HepG2 (cell line): ENCODE measurements at regions not wholly inside any gene's neighbourhood (a gene's known extent, or its start where the extent isn't known, plus 50 kb on each side); places are given as distances from the start of the nearest gene placed in this dataset.

Experiments used
- ATAC-seq: fragments of 200-7000 bp; cut with Tn5 transposase; 3 replicates; pipeline ENCODE4 v1.9.1; 2020; ENCODE audit warnings: mild to moderate bottlenecking, moderate library complexity
- BruUV-seq: library from RNA; stranded (reverse); fragments of 400-500 nt; replicated peaks from 2 replicates; lab custom pipeline; 2021; lab: Mats Ljungman, UMichigan
- CTCF ChIA-PET: fragments of 300-600 bp; formaldehyde crosslinking; extraction: SDS; loops from one replicate; lab custom pipeline; 2021; ENCODE audit warnings: low total read pairs, inconsistent platforms, low intra/inter-chr PET ratio; lab: Yijun Ruan, JAX
- POLR2A ChIA-PET: fragments of 350-600 bp; sonication (Branson Sonifier 250); formaldehyde crosslinking; loops from one replicate; lab custom pipeline; 2020; ENCODE audit warnings: antibody characterized with exemption, inconsistent platforms; lab: Yijun Ruan, JAX
- DNase-seq: peaks from one replicate; pipeline ENCODE4 v3.0.0-alpha.2; 2015; ENCODE audit warnings: low spot score
- FAIRE-seq: peaks from 3 replicates; lab custom pipeline; 2011; peaks lifted over from hg19 to GRCh38; lab: Jason Lieb, UNC
- H2AFZ ChIP-seq: one replicate; pipeline ENCODE4 v1.6.1; 2011; ENCODE audit warnings: low read length, inconsistent platforms
- H3K27ac ChIP-seq: fragments of 300-600 bp; 3 replicates; pipeline ENCODE4 v1.8.0; 2011; ENCODE audit warnings: mixed run types, mild to moderate bottlenecking, mixed read lengths, low read length, inconsistent platforms; ENCODE audit not compliant: insufficient read depth; ENCODE audit errors: extremely low read length
- H3K27me3 ChIP-seq, 2 experiments: fragments of 200-600 bp in 1 of 2; 2 replicates in 1 of 2; 3 replicates in 1 of 2; pipeline versions ENCODE4 v1.6.0 to v1.8.0; 2011; ENCODE audit warnings: low read length in 2 of 2, mild to moderate bottlenecking in 2 of 2, moderate library complexity in 2 of 2, inconsistent platforms in 1 of 2; ENCODE audit not compliant: insufficient read depth in 2 of 2, control insufficient read depth in 1 of 2
- H3K36me3 ChIP-seq, 2 experiments: fragments of 200-600 bp in 1 of 2; replicated peaks in 1 of 2; 2 replicates in 1 of 2; 3 replicates in 1 of 2; pipeline versions ENCODE4 v1.5.1 to v1.8.0; 2011; ENCODE audit warnings: low read length in 2 of 2, inconsistent platforms in 1 of 2; ENCODE audit not compliant: insufficient read depth in 2 of 2, control insufficient read depth in 1 of 2
- H3K4me1 ChIP-seq: 2 replicates; pipeline ENCODE4 v1.5.1; 2012; ENCODE audit warnings: low read length, inconsistent platforms; ENCODE audit not compliant: insufficient read depth
- H3K4me2 ChIP-seq: 2 replicates; pipeline ENCODE4 v1.6.0; 2011; ENCODE audit warnings: low read depth, low read length, inconsistent platforms
- H3K4me3 ChIP-seq, 3 experiments: fragments of 200-600 bp in 1 of 3; sonication (generic), shearing (Covaris generic) in 1 of 3; replicated peaks in 1 of 3; 2 replicates each; pipeline ENCODE4 v1.5.1; 2011 to 2016; ENCODE audit warnings: low read length in 3 of 3, inconsistent platforms in 2 of 3, low read depth in 2 of 3, mild to moderate bottlenecking in 2 of 3, control low read depth in 1 of 3, mixed read lengths in 1 of 3; ENCODE audit not compliant: insufficient read depth in 1 of 3
- H3K79me2 ChIP-seq: one replicate; pipeline ENCODE4 v1.6.1; 2011; ENCODE audit warnings: low read length, inconsistent platforms; ENCODE audit not compliant: insufficient read depth
- H3K9ac ChIP-seq: 2 replicates; pipeline ENCODE4 v1.6.0; 2011; ENCODE audit warnings: mild to moderate bottlenecking, low read depth, low read length, inconsistent platforms; ENCODE audit not compliant: insufficient read depth
- H3K9me3 ChIP-seq: 2 replicates; pipeline ENCODE4 v1.5.1; 2012; ENCODE audit warnings: mild to moderate bottlenecking, low read length
- H4K20me1 ChIP-seq: 2 replicates; pipeline ENCODE4 v1.6.0; 2011; ENCODE audit warnings: inconsistent platforms, mild to moderate bottlenecking, low read length, moderate library complexity; ENCODE audit not compliant: insufficient read depth
- CBX1 ChIP-seq: IDR thresholded peaks from one replicate; pipeline ENCODE4 v1.6.1; 2016; ENCODE audit warnings: antibody characterized with exemption, low read depth
- CCAR2 ChIP-seq: fragments of 200-400 bp; formaldehyde crosslinking; optimal IDR thresholded peaks from 2 replicates; pipeline ENCODE3; 2018; ENCODE audit warnings: low read depth, mild to moderate bottlenecking, low read length, moderate library complexity
- ELF3 ChIP-seq: IDR thresholded peaks from 2 replicates; pipeline ENCODE4 v1.6.1; 2016; ENCODE audit warnings: missing genetic modification reagents, missing compliant biosample characterization
- RORA ChIP-seq: sonication (generic); formaldehyde crosslinking; IDR thresholded peaks from 2 replicates; pipeline ENCODE4 v1.5.0; 2020; ENCODE audit warnings: mild to moderate bottlenecking, missing genetic modification reagents, moderate library complexity
- RXRB ChIP-seq: IDR thresholded peaks from 2 replicates; pipeline ENCODE4 v1.6.1; 2016; ENCODE audit warnings: borderline replicate concordance, missing genetic modification reagents, missing compliant biosample characterization
- SIX1 ChIP-seq: sonication (generic); formaldehyde crosslinking; IDR thresholded peaks from 2 replicates; pipeline ENCODE4 v1.4.0; 2020; ENCODE audit warnings: missing genetic modification reagents, borderline replicate concordance
- SSRP1 ChIP-seq: IDR thresholded peaks from 2 replicates; pipeline ENCODE4 v1.6.1; 2016; ENCODE audit warnings: control low read depth
- TBP ChIP-seq: sonication (generic); formaldehyde crosslinking; IDR thresholded peaks from 2 replicates; pipeline ENCODE4 v1.5.0; 2020; ENCODE audit warnings: missing genetic modification reagents
- ZBTB21 ChIP-seq: sonication (generic); formaldehyde crosslinking; IDR thresholded peaks from 2 replicates; pipeline ENCODE4 v1.4.0; 2020; ENCODE audit warnings: missing genetic modification reagents
- ZNF251 ChIP-seq: sonication (generic); formaldehyde crosslinking; IDR thresholded peaks from 2 replicates; pipeline ENCODE4 v1.9.0; 2021; ENCODE audit warnings: mild to moderate bottlenecking, missing genetic modification reagents
- ZNF549 ChIP-seq: sonication (generic); formaldehyde crosslinking; IDR thresholded peaks from 2 replicates; pipeline ENCODE4 v1.5.0; 2020; ENCODE audit warnings: missing genetic modification reagents
- ZSCAN12 ChIP-seq: sonication (generic); formaldehyde crosslinking; IDR thresholded peaks from 2 replicates; pipeline ENCODE4 v1.9.0; 2021; ENCODE audit warnings: mild to moderate bottlenecking, missing genetic modification reagents
- whole genome bisulfite sequencing: methylation state at CpG from one replicate; pipeline ENCODE4 v1.1.6; 2017; ENCODE audit warnings: low lambda C conversion rate; 5-methylcytosine and 5-hydroxymethylcytosine counted together
- in situ Hi-C: cut with HindIII; loops from 2 replicates; pipeline ENCODE4 v1.10.0; 2017; ENCODE audit warnings: low pct_unique_long_range_greater_than_20kb; ENCODE audit not compliant: extremely low pct_ligation_motif_present
- intact Hi-C: fragments of 100-400 bp; cut with micrococcal nuclease; formaldehyde crosslinking; loops from one replicate; pipeline ENCODE4 v1.10.0; 2022; ENCODE audit not compliant: unreplicated experiment
- TF ChIP-seq, protein P1 (sequence below): sonication (generic); formaldehyde crosslinking; IDR thresholded peaks from 2 replicates; pipeline ENCODE4 v1.8.1; 2023; ENCODE audit warnings: mild to moderate bottlenecking, missing genetic modification reagents, borderline replicate concordance
- TF ChIP-seq, protein P2 (sequence below): sonication (generic); formaldehyde crosslinking; IDR thresholded peaks from 2 replicates; pipeline ENCODE4 v1.4.0; 2020; ENCODE audit warnings: missing genetic modification reagents
- TF ChIP-seq, protein P3 (sequence below): sonication (generic); formaldehyde crosslinking; IDR thresholded peaks from 2 replicates; pipeline ENCODE4 v1.5.1; 2020; ENCODE audit warnings: missing genetic modification reagents, mild to moderate bottlenecking, borderline replicate concordance

DNA sequence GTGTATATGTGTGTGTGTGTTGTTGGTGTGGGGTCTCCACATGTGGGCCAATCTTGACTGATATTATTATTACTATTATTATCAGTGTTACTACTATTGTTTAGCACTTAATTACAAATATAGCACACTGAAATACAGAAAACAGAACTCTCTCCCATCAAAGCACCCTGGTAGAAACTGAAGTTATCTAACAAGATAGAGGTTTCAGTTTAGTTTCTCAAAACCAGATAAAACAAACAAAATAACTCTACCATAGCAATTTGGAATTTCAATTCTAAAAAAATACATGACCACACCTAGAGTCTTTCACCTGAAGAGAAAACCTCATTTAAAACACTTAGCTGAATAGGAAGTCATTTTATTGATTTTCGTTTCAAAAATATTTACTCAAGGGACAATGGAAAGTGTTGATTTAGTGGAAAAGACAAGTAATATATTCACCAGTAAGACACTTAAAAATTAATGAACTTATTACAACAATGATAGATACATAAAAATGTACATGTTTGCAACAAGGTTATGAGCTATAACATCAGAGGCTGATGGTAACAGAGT lies 252.3 kb downstream of the PDHA2 start:
- no TSS peak for BruUV-seq
- CTCF ChIA-PET: no interaction called here

More for the DNA sequence above, 252.3 kb downstream of the PDHA2 start:
- ATAC-seq (no peak), DNase-seq (no peak), FAIRE-seq (no peak)
- Histone ChIP-seq H3K9ac (no peak overlapping the region), H3K4me1 (no peaks in the 10 kb centered on the region), H3K36me3 (no peaks in the 10 kb centered on the region), H3K79me2 (no peaks in the 10 kb centered on the region), H3K4me3 (no peak overlapping the region), H3K9me3 (no peaks in the 10 kb centered on the region; the same call in 1 of the 2 replicates), H3K27me3 (no peaks in the 10 kb centered on the region), H4K20me1 (no peaks in the 10 kb centered on the region), H3K4me2 (no peak overlapping the region), H2AFZ (no peak overlapping the region), H3K27ac (no peak overlapping the region)
- POLR2A ChIA-PET: no interaction called here
- no peak for TF ChIP-seq ZNF251 (CRISPR knock-in tag)
- no peak for TF ChIP-seq ZBTB21 (CRISPR knock-in tag)
- TF ChIP-seq ZSCAN12 (CRISPR knock-in tag): no peak
- no peak for TF ChIP-seq ELF3
- TF ChIP-seq, protein P1, sequence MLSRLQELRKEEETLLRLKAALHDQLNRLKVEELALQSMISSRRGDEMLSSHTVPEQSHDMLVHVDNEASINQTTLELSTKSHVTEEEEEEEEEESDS (CRISPR knock-in tag): no peak
- TF ChIP-seq, protein P2, sequence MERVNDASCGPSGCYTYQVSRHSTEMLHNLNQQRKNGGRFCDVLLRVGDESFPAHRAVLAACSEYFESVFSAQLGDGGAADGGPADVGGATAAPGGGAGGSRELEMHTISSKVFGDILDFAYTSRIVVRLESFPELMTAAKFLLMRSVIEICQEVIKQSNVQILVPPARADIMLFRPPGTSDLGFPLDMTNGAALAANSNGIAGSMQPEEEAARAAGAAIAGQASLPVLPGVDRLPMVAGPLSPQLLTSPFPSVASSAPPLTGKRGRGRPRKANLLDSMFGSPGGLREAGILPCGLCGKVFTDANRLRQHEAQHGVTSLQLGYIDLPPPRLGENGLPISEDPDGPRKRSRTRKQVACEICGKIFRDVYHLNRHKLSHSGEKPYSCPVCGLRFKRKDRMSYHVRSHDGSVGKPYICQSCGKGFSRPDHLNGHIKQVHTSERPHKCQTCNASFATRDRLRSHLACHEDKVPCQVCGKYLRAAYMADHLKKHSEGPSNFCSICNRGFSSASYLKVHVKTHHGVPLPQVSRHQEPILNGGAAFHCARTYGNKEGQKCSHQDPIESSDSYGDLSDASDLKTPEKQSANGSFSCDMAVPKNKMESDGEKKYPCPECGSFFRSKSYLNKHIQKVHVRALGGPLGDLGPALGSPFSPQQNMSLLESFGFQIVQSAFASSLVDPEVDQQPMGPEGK (CRISPR knock-in tag): no peak
- TF ChIP-seq RXRB (CRISPR knock-in tag): no peak
- no peak for TF ChIP-seq CCAR2
- no peak for TF ChIP-seq CBX1
- TF ChIP-seq TBP: no peak
- TF ChIP-seq RORA (CRISPR knock-in tag): no peak
- TF ChIP-seq SIX1 (CRISPR knock-in tag): no peak
- TF ChIP-seq, protein P3, sequence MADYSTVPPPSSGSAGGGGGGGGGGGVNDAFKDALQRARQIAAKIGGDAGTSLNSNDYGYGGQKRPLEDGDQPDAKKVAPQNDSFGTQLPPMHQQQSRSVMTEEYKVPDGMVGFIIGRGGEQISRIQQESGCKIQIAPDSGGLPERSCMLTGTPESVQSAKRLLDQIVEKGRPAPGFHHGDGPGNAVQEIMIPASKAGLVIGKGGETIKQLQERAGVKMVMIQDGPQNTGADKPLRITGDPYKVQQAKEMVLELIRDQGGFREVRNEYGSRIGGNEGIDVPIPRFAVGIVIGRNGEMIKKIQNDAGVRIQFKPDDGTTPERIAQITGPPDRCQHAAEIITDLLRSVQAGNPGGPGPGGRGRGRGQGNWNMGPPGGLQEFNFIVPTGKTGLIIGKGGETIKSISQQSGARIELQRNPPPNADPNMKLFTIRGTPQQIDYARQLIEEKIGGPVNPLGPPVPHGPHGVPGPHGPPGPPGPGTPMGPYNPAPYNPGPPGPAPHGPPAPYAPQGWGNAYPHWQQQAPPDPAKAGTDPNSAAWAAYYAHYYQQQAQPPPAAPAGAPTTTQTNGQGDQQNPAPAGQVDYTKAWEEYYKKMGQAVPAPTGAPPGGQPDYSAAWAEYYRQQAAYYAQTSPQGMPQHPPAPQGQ (CRISPR knock-in tag): no peak
- no peak for TF ChIP-seq SSRP1 (CRISPR knock-in tag)
- no peak for TF ChIP-seq ZNF549 (CRISPR knock-in tag)
- in situ Hi-C loops (no loop called here), intact Hi-C loops (no loop called here)
- WGBS: 0% methylated on average over 1 of the region's 1 CpG
